Activated CD4-positive, alpha-beta T cell treated with anti-CD3 and anti-CD28 coated beads, Interleukin-2, amount 50 U/mL, for 16 hours (primary cell): ENCODE measurements at regions not wholly inside any gene's neighbourhood (a gene's known extent, or its start where the extent isn't known, plus 50 kb on each side); places are given as distances from the start of the nearest gene placed in this dataset.
"Not testable (repeated sequence)": the region's sequence is repeated elsewhere in the genome, so short reads cannot be mapped to it uniquely, and the experiment has no call there.

Experiments
- DNase-seq: peaks from one replicate; pipeline ENCODE4 v3.0.0-alpha.2; 2020

GRCh38 chr13:105762096-105762495 is 773.4 kb downstream of the EFNB2 start:
- no peak for DNase-seq

GRCh38 chr13:105758918-105759860 is 776.3 kb downstream of the EFNB2 start:
- no peak for DNase-seq

- no peak for DNase-seq
Observed at GRCh38 chr13:105740739-105741138, 794.7 kb downstream of the EFNB2 start.

- DNase-seq: no peak
Observed at GRCh38 chr13:105737688-105738087, 797.8 kb downstream of the EFNB2 start.

GRCh38 chr13:105735281-105735680 is 800.2 kb downstream of the EFNB2 start:
- DNase-seq: no peak

- no peak for DNase-seq
Observed at GRCh38 chr13:105732806-105733529, 802.5 kb downstream of the EFNB2 start.

- no peak for DNase-seq
Observed at GRCh38 chr13:105725887-105726286, 809.6 kb downstream of the EFNB2 start.

GRCh38 chr13:105721016-105721415 is 814.4 kb downstream of the EFNB2 start:
- DNase-seq: no peak

- DNase-seq: no peak
Observed at GRCh38 chr13:105719859-105720258, 815.6 kb downstream of the EFNB2 start.

- DNase-seq: no peak
Observed at GRCh38 chr13:105709181-105709580, 826.3 kb downstream of the EFNB2 start.

GRCh38 chr13:105703843-105704242 is 831.6 kb downstream of the EFNB2 start:
- DNase-seq: no peak

GRCh38 chr13:105702441-105702840 is 833.0 kb downstream of the EFNB2 start:
- DNase-seq: no peak

GRCh38 chr13:105692769-105693168 is 842.7 kb downstream of the EFNB2 start:
- DNase-seq: no peak

GRCh38 chr13:105684216-105684615 is 851.2 kb downstream of the EFNB2 start:
- DNase-seq: no peak

GRCh38 chr13:105679838-105680237 is 855.6 kb downstream of the EFNB2 start:
- no peak for DNase-seq

GRCh38 chr13:105678072-105678471 is 857.4 kb downstream of the EFNB2 start:
- DNase-seq: peak; percentile 1

GRCh38 chr13:105672881-105673280 is 862.6 kb downstream of the EFNB2 start:
- DNase-seq: no peak

GRCh38 chr13:105671131-105671530 is 864.3 kb downstream of the EFNB2 start:
- DNase-seq: not testable (repeated sequence)

- DNase-seq: no peak
Observed at GRCh38 chr13:105670179-105670990, 865.1 kb downstream of the EFNB2 start.

- DNase-seq: no peak
Observed at GRCh38 chr13:105665284-105665683, 870.2 kb downstream of the EFNB2 start.

GRCh38 chr13:105663182-105663581 is 872.3 kb downstream of the EFNB2 start:
- no peak for DNase-seq

- DNase-seq: no peak
Observed at GRCh38 chr13:105660561-105660960, 874.9 kb downstream of the EFNB2 start.

- DNase-seq: no peak
Observed at GRCh38 chr13:105658431-105658830, 877.0 kb downstream of the EFNB2 start.
